SKM-1 treated with dmso at 0.1 percent for 144 hours (cell line): ENCODE measurements at regions not wholly inside any gene's neighbourhood (a gene's known extent, or its start where the extent isn't known, plus 50 kb on each side); places are given as distances from the start of the nearest gene placed in this dataset.
"Not testable (repeated sequence)": the region's sequence is repeated elsewhere in the genome, so short reads cannot be mapped to it uniquely, and the experiment has no call there.

ENCODE experiments used
- DNase-seq: peaks from one replicate; lab custom pipeline; 2025; ENCODE audit not compliant: unreplicated experiment; lab: John Stamatoyannopoulos, UW

DNA sequence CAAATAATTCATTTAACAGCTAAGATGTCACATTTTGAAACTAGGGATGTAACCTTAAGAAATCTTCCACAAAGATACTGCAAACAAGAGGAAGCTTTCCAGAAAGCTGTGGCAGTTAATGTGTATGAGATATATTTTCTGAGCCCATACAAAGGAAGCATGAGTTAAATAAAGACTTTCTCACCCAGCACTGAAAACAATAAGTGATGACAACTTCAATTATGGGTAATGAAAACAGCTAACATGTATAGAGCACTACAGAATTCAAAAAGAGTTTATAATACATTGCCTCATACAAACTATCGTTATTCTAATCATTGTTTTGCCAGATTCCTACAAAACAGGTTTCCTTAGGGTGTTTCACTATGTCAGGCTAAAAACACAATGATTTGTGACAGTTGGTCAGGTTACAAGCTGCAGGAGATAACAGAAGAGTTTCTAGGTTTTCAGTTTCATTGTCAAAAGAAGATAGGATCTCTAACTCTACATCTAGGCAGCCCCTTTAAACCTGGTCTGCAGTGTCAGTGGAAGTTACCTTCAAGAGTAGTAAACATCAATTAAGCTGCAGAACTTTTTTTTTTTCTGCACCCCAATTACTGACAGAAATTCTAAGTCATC, 618.1 kb upstream of the ADGRL3 start:
- DNase-seq: no peak

DNA sequence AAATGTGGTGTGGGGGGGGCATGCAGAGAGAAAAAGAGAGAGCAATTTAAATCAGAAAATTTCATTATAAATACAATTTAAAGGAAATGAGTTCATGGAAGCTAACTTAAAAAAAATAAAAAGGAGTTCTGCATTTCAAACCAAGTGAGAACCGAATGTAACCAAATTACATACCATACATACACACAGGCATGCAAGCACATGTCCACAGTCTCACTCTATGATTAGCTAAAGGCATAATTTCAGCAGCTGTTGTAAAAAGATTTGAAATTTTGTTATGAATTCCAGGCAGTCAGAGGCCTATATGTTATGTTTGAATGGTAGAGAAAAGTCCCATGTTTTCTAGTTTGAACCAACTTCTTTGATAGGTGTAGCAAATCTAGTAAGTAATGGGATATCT, 611.6 kb upstream of the ADGRL3 start:
- no peak for DNase-seq

DNA sequence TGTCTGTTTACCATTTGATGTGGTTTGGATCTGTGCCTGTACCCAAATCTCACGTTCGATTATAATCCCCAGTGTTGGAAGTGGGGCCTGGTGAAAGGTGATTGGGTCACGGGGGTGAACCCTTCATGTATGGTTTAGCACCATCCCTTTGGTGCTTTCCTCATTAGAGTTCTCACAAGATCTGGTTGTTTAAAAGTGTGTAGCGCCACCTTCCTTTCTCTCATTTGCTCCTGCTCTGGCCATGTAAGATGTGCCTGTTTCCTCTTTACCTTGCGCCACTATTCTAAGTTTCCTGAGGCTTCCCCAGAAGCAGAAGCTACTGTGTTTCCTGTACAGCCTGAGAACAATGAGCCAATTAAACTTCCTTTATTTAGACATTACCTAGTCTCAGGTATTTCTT, 610.7 kb upstream of the ADGRL3 start:
- DNase-seq: peak; percentile 18

DNA sequence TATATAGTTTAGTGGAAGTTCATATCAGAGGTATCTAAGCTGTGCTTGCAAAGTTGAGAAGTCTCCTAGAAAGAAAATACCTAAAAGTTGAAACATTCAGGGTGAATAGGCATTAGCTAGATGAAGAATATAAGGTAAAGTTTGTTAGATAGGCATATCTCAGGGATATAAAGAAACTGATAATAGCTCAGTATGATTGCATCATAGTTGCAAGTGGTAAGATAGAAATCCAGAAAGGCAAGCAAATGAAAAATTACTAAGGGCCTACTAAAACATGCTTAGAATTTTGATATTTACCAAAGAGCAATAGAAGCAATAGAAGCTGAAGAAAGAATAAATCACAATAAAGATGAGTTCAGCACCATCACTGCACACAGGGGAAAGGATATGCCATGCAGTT, 610.0 kb upstream of the ADGRL3 start:
- DNase-seq: no peak

DNA sequence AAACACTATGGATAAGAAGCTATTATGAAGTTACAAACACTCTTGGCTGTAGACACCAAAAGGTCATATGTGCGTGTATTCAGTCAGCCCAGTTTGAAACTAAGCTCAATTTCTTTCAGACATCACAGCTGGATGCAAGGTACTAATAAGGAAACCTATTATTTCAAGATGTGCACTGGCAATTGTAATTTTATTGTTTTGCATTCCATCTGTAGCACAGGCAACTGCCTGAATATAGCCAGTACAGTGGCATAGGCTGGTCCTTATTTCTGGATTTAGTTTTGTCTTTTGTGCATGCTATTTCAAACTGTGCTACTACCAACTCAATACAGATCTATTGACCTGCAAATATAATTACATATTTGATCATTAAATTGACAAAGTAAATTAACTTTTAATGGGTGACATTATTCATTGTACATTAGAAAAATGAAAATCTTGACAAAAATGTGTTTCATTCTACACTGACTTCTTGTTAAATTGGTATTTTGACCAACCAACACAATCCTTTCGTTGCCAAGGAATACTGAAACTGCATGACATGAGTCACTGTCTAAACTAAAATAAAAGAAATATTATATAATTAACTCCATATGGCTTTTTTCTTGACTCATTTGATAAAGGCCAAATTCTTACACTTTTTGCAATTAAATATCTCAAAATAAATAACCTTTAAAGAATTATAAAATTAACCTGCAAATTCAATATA, 594.3 kb upstream of the ADGRL3 start:
- no peak for DNase-seq

DNA sequence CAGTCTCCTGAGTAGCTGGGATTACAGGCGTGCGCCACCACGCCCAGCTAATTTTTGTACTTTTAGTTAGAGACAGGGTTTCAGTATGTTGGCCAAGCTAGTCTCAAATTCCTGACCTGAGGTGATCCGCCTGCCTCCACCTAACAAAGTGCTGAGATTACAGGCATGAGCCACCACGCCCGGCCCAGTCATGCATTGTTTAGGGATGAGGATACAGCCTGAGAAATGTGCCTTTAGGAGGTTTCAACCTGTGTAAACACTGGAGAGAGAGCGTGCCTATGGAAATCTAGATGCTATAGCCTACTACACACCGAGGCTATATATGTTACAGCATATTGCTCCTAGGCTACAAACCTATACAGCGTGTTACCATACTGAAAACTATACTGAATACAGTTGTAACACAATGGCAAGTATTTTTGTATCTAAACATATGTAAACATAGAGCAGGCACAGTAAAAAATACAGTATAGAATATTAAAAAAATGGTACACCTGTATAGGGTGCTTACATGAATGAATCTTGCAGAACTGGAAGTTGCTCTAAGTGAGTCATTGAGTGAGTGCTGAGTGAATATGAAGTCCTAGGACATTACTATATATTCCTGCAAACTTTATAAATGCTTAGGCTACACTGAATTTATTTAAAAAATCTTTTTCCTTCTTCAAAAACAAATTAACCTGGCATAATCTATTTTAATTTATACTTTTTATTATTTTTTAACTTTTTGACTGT, 588.2 kb upstream of the ADGRL3 start:
- DNase-seq: no peak

DNA sequence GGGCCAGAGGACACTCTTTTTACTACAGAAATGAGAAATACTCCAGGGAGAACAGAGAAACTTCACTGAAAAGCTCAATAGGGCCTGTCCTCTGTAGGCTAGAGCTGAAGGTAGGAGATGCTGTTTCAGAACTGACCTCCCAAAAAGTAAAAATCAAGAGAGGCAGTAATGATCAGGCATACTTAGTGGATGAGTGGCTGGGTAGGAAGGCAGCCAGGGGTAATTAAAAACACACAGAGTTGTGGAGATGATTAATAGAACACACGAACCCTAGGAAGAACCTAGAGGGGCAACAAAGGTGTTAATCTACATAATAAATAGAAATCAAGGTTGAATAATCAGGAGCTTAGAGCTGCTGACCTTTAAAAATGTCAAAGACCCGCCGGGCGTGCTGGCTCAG, 582.4 kb upstream of the ADGRL3 start:
- no peak for DNase-seq

DNA sequence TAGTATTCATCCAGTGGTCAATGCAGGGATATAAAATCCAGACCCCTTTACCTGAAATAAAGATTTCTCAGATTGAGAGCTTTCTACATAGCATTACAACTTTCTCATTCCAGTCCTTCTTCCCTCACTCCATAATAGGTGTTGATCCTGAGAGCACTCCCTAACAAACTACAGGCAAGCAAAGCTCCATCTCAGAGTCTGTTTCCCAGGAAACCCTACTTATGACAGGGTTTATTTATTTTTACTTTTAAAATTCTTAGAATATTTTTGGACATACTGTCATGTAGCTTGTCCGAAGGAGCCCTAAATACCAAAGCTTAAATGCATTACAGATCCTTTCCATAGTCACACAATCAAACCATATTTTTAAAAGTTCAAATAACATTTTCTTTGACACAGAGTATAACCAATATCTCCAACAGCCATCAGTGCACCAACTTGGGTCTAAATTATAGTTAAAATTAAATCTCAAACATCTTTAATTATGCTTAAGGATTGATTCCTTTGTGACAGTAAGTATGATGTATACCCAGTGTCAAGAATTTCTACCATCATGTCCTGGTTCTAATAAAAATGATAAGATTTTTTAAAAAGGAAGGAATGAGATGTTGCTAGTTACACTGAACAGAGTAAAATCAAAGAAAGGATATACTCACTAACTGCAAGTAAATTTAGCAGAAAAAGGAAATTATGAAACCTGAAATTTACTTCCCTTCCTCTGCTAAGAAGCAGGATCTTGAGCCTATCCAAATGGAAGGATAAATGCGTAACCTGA, 580.4 kb upstream of the ADGRL3 start:
- no peak for DNase-seq

DNA sequence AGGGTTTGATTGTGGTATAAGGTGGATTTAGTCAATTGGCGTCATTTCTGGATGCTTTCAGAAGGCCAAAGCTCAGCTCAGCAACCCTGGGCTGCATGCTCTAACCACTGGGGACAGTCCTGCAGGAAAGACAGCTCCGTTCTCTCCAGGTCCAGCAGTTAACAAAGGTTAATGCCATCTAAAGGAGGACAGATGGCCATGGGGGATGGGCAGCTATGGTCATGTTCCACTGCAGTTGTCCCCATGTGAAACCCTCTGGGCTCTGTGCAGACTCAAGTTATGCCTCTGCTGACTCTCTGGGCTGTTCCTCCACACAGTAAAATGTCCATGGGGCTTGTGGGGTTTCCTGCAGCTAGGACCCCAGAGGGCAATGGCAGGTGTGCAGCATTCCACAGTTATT, 562.1 kb upstream of the ADGRL3 start:
- DNase-seq: no peak

DNA sequence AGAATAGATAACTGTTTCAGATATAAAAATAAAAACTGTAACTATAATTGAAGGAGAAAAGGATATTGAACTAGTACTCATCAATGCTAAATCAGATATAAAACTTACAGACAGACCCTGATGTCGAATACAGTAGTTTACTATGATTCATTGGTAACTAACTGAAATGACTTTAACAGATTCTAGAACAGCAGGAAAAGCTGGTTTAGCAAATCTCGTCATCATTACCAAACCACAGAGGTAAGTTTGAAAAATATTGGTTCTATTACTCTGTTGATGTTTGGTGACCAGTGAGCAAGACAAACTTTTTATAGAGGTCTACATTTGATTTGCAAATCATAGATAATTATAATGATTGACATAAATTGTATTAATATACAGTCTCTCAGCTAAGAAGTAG, 551.4 kb upstream of the ADGRL3 start:
- no peak for DNase-seq

DNA sequence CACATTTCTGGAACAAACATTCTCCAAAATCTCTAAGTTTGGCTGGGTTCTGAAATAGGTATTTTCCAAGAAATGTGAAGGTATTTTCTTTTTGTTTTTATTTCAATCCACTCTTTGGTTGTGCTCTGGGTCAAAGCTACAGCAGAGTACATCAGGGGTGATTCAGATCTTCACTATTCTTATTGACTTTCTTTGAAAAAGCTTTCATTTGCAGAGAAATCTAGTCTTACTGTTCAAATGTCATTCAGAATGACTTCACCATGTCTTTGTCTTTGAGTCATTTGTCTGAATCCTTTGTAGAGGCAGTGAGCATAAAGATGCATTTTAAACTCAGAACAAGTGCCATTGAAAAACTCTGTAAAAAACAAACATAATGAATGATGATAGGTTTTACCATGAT, 547.2 kb upstream of the ADGRL3 start:
- no peak for DNase-seq

DNA sequence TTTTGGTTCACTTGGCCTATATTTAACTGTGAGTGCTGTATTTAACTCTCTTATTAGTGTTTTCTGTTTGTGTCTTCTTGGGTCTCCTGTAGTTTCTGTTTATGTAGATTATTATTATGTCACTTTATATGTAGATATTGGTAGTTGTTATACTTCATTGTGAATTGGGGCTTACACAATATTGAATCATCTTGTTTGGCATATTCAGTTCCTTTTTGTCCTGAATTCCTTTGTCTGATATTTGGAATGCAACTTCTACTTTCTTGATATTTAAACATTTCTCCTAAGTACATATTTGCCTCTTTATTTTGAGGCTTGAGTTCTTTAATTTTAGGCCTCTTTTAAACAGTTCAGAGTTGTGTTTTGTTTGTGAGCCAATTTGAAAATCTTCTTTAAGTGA, 544.8 kb upstream of the ADGRL3 start:
- DNase-seq: no peak

DNA sequence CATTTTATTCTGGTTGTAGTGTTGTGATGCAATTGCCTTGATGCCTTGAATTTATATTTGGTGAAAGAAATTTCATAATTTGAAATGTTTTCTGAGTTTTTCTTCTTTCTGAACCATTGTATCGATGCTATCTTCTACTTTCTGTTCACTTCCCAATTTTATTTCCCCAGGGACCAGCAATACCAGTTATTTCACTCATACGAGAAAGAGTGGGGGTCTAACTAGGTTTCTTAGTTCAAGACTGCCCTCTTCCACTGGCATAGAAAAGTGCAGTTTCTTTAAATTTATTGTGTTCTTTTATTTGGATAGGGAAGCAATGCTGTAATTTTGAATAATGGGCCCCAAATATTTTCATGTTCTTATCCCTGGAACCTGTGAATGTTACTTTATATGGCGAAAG, 544.0 kb upstream of the ADGRL3 start:
- DNase-seq: no peak

DNA sequence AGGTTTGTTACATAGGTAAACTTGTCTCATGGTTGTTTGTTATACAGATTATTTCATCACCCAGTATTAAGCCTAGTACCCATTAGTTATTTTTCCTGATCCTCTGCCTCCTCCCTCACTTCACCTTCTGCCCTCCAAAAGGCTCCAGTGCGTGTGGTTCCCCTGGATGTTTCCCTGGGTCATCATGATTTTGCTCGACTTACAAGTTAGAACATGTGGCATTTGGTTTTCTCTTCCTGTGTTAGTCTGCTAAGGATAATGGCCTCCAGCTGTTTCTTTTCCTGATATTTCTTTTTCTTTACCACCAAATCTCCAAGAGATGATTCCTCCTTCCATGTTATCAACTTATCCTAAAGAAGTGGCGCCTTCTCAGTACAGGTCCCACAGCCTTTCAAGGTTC, 543.1 kb upstream of the ADGRL3 start:
- DNase-seq: no peak

DNA sequence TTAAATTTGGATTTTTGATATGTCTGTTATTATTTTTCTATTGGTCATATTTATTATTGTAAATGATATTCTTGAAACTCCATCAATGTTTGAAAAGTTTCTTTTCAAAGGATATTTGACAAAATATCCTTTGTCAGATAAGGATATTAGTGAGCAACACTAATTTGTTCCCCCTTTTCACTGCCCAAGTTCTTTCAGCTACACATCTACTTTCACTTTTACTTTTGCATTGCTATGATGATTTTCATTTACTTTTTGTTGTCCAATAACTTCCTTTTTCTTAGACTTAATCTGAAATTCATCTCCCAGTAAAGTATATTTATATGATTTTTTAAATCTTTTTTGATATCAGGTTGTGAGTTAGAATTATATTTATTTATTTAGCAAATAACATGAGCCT, 542.3 kb upstream of the ADGRL3 start:
- DNase-seq: no peak

DNA sequence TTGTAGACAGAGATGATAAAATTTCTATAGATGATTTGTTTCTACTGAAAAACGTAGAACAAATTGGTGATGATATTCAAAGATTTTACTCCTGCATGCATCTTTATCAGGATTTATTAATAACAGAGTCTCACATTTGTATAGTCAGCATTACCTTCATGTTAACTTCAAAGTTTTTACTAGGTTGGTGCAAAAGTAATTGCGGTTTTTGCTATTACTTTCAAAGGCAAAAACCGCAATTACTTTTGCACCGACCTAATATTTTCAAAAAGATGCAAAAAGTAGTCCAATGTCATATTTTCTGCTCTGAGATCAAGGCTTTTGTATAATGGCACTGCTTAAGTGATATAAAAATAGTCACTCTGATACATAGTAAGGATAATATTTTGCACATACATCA, 536.4 kb upstream of the ADGRL3 start:
- DNase-seq: no peak

DNA sequence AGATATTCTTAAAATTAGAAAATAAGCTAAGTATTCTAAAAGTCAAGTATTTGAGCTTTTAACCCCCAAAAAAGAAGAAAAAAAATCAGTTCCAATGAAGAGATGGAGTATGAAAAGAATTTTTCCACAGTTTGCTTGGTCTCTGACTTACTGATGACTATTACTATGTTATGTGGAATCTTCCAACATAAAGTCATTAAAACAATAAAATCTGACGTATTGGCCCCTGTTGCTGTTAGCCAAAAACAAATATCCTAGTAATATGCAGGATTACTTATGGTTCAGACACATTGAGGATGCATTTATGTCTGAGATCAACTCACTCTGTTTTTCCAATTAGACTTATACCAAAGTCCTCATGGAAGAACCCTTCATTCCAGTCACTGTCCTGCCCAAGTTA, 517.2 kb upstream of the ADGRL3 start:
- no peak for DNase-seq

DNA sequence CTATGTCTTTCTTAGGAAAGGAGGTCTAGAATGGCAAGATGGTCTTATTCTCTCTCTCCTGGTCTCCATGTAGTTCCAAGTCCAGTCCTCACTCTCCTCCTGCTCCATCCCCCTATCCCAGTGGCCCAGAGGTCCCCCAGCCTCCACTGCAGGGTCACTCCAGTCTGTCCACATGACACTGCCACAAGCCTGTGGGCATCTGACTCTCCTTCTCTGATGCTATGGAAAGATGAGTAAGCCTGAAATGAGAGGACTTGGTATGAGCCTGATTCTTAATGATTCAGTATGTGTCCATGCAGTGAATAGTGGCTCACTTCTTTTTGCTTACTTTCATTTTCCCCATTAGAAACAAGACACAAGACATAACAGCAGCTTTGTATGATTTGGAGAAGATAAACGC, 516.8 kb upstream of the ADGRL3 start:
- DNase-seq: no peak

DNA sequence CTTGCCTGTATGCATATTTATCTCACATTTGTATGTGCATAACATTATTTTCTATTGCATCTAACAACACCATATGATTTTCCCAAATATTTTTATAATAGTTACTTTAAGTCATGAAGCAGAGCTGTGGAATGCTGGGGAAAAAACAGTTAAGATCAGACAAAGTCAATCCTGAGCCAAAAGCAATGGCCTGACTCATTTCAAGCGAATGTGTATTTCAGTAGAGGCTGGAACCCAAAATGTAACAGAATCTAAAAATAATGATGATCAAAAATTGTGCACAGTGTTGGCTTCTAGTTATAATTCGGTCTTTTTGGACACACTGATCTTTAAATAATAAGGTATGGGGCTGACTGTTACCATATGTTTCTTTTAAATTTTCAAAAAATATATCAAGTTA, 516.2 kb upstream of the ADGRL3 start:
- DNase-seq: no peak

DNA sequence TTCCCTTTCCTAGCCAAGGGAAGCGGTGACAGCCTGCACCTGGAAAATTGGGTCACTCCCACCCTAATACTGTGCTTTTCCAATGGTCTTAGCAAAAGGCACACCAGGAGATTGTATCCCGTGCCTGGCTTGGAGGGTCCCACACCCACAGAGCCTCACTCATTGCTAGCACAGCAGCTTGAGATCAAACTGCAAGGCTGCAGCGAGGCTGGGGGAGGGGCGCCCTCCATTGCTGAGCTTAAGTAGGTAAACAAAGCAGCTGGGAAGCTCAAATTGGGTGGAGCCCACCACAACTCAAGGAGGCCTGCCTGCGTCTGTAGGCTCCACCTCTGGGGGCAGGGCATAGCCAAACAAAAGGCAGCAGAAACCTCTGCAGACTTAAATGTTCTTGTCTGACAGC, 504.1 kb upstream of the ADGRL3 start:
- not testable (repeated sequence) for DNase-seq

DNA sequence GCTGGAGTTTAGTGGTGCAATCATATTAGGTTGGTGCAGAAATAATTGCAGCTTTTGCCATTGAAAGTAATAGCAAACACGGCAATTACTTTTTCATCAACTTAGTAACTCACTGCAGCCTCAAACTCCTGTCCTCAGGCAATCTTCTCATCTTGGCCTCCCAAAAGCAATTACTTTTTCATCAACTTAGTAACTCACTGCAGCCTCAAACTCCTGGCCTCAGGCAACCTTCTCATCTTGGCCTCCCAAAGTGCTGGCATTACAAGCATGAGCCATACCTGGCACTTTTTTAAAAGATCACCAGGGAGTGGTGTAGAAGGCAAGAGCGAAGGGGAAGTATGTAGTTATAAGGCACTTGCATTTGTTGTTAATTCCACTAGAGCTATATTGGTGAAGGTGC, 491.1 kb upstream of the ADGRL3 start:
- DNase-seq: no peak

DNA sequence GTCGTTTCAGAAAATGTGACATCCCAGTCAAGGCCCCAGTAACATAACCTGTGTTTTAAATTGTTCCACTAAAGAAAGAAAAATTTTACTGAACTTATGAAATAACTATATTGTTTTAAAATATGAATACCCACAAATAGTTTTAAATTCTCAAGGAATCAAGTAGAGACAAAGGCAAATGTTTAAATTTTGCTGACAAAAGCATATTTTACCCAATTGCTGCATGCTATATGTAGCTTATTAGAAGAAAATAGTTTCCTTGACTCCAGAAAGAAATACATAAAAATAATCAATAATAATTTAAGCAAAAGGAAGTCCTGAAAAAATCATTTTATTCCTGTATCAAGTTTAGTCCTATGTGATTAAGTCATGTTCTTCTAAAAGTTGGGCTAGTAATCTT, 481.3 kb upstream of the ADGRL3 start:
- DNase-seq: no peak
